Ishikawa (cell line): ENCODE measurements at regions not wholly inside any gene's neighbourhood (a gene's known extent, or its start where the extent isn't known, plus 50 kb on each side); places are given as distances from the start of the nearest gene placed in this dataset.

Source experiments
- CEBPB ChIP-seq: IDR thresholded peaks from 2 replicates; pipeline ENCODE4 v1.6.1; 2012
- EP300 ChIP-seq: IDR thresholded peaks from 2 replicates; pipeline ENCODE4 v1.6.1; 2012; ENCODE audit warnings: borderline replicate concordance
- FOXM1 ChIP-seq: IDR thresholded peaks from 2 replicates; pipeline ENCODE4 v1.6.1; 2012; ENCODE audit warnings: low read depth, borderline replicate concordance
- RAD21 ChIP-seq: IDR thresholded peaks from 2 replicates; pipeline ENCODE4 v1.6.1; 2012; ENCODE audit warnings: low read depth
- TAF1 ChIP-seq: IDR thresholded peaks from 2 replicates; pipeline ENCODE4 v1.6.1; 2012; ENCODE audit warnings: low read depth, mild to moderate bottlenecking
- TCF12 ChIP-seq: IDR thresholded peaks from 2 replicates; pipeline ENCODE4 v1.6.1; 2012; ENCODE audit warnings: low read depth
- YY1 ChIP-seq: IDR thresholded peaks from 2 replicates; pipeline ENCODE4 v1.6.1; 2012; ENCODE audit warnings: low read depth
- ZBTB7A ChIP-seq: IDR thresholded peaks from 2 replicates; pipeline ENCODE4 v1.6.1; 2012; ENCODE audit warnings: low read depth
- TF ChIP-seq, protein P1 (sequence below): IDR thresholded peaks from 2 replicates; pipeline ENCODE4 v1.6.1; 2012; ENCODE audit warnings: low read depth, mild to moderate bottlenecking
- TF ChIP-seq, protein P2 (sequence below): IDR thresholded peaks from 2 replicates; pipeline ENCODE4 v1.6.1; 2012

DNA sequence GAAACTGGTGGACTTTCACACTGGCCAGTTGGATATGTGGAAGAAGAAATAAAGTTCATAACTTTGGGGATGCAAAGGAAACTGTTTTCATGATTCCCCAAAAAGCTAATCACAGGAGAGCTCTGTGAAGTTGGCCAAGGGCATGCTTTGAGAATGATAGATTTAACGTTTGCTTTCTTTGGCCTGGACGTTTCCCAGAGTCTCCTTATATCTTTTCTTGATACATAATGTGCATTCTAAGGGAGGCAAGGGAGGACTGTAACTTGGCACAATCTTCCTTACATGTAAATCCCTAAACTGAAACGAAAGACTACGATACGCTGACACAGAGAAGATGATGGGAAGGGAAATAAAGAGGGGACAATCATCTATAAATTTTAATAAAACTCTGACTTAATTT is 176.5 kb upstream of the INHBA start:
- TF ChIP-seq RAD21: no peak
- no peak for TF ChIP-seq FOXM1
- TF ChIP-seq TAF1: no peak
- TF ChIP-seq, protein P1, sequence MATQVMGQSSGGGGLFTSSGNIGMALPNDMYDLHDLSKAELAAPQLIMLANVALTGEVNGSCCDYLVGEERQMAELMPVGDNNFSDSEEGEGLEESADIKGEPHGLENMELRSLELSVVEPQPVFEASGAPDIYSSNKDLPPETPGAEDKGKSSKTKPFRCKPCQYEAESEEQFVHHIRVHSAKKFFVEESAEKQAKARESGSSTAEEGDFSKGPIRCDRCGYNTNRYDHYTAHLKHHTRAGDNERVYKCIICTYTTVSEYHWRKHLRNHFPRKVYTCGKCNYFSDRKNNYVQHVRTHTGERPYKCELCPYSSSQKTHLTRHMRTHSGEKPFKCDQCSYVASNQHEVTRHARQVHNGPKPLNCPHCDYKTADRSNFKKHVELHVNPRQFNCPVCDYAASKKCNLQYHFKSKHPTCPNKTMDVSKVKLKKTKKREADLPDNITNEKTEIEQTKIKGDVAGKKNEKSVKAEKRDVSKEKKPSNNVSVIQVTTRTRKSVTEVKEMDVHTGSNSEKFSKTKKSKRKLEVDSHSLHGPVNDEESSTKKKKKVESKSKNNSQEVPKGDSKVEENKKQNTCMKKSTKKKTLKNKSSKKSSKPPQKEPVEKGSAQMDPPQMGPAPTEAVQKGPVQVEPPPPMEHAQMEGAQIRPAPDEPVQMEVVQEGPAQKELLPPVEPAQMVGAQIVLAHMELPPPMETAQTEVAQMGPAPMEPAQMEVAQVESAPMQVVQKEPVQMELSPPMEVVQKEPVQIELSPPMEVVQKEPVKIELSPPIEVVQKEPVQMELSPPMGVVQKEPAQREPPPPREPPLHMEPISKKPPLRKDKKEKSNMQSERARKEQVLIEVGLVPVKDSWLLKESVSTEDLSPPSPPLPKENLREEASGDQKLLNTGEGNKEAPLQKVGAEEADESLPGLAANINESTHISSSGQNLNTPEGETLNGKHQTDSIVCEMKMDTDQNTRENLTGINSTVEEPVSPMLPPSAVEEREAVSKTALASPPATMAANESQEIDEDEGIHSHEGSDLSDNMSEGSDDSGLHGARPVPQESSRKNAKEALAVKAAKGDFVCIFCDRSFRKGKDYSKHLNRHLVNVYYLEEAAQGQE: no peak
- TF ChIP-seq YY1: no peak
- no peak for TF ChIP-seq CEBPB
- TF ChIP-seq EP300: no peak
- TF ChIP-seq TCF12: no peak
- TF ChIP-seq, protein P2, sequence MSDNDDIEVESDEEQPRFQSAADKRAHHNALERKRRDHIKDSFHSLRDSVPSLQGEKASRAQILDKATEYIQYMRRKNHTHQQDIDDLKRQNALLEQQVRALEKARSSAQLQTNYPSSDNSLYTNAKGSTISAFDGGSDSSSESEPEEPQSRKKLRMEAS: no peak
- no peak for TF ChIP-seq ZBTB7A
